ENCODE measurements at regions not wholly inside any gene's neighbourhood (a gene's known extent, or its start where the extent isn't known, plus 50 kb on each side); places are given as distances from the start of the nearest gene placed in this dataset.
"Not testable (repeated sequence)": the region's sequence is repeated elsewhere in the genome, so short reads cannot be mapped to it uniquely, and the experiment has no call there.

DNA sequence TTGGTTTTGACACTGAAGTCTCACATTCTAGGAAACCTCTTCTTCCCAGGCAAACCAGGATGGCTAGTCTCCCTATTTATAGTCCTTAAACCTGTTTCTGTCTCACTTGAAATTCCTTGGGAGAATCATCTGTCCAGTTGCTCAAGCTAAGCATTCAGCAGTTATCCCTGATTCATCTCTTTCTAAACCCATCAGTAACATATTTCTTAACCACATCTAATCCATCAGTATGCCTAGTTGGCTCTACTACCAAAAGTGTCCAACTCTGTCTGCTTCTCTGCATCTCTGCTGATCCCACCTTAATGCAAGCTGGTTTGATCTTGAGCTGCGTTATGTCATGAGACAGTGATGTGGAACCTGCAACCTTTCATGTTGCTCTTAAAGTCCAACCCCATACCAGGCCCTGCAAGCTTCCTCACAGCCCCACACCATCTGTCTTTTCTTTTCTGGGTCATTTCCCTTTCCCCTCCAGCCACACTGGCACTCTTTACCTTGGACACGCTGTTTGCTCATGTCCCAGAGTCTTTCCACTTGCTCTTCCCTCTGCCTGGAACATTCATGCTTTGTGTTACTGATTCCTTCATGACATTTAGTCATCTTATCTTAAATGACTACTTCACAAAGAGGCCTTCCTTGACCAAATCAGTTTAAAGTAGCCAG is 380.8 kb upstream of the RGS6 start:
- no peak for DNase-seq

DNA sequence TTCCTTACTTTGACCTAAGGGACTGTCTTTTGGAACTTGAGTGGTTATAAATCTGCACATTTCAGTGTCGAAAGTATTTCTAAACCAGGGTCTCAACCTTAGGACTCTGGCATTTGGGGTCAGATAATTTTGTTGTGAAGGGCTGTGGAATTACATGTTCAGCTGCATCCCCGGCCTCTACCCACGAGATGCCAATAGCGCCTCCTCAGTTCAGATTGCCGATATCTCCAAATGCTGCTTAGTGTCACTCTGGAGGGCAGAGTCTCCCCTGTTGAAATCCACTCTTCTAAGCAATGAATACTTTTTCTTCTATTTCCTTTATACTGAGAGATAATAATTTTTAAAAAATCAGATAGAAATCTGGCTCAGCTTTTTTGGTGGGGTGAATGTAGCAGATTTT is 379.4 kb upstream of the RGS6 start:
- DNase-seq = no peak

DNA sequence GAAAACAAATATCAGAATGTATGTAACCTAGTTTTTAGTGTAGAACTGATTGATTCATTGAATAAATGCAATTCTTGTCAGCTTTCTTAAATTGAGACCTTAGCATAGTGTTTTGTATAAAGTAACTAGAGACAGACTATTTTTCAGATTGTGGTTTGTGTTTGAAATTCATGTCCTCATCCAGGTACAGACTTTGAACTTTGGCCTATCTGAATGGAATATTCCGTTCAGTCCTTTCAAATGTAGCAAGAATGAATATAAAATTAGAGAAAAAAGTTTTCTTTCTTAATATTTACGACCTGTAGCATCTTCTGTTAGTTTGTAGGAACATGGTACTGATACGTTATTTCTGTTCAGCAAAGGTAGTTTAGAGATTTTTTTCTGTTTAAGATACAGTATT is 378.4 kb upstream of the RGS6 start:
- DNase-seq = no peak

DNA sequence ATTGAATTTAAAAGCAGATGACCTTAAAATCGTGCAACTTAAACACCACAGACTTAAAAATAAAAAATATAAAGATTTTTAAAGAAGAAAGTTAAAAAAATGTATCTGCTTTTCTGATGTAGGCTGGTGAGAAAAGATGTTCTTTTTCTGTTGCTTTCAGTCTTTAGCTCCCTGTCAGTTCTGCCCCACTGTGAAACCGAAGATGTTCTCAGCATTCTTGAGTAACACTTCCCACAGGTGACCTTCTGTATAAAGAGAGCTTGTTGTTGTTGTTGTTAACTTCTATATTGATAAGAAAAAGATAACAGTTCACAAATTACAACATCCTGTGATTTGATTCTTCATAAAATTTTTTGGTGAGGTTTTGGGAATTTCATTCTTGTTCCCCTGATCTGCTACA is 377.9 kb upstream of the RGS6 start:
- no peak for DNase-seq

DNA sequence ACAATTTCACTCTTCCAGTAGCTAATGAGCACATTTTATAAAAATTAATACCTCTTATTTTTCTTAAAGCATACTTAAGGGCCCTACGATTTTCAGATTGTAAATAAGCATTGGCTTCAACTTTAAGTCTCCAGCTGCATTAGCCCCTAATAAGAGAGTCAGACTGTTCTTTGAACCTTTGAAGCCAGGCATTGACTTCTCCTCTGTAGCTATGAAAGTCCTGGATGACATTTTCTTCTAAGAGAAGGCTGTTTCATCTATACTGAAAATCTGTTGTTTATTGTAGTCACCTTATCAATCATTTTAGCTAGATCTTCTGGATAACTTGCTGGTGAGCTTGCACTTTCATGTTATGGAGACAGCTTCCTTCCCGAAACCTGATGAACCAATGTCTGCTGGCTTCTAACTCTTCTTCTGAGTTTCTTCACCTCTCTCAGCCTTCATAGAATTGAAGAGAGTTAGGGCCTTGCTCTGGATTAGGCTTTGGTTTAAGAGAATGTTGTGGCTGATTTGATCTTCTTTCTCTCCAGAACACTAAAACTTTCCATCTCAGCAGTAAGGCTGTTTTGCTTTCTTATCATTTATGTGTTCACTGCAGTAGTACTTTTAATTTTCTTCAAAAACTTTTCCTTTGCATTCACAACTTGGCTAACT is 377.1 kb upstream of the RGS6 start:
- no peak for DNase-seq

DNA sequence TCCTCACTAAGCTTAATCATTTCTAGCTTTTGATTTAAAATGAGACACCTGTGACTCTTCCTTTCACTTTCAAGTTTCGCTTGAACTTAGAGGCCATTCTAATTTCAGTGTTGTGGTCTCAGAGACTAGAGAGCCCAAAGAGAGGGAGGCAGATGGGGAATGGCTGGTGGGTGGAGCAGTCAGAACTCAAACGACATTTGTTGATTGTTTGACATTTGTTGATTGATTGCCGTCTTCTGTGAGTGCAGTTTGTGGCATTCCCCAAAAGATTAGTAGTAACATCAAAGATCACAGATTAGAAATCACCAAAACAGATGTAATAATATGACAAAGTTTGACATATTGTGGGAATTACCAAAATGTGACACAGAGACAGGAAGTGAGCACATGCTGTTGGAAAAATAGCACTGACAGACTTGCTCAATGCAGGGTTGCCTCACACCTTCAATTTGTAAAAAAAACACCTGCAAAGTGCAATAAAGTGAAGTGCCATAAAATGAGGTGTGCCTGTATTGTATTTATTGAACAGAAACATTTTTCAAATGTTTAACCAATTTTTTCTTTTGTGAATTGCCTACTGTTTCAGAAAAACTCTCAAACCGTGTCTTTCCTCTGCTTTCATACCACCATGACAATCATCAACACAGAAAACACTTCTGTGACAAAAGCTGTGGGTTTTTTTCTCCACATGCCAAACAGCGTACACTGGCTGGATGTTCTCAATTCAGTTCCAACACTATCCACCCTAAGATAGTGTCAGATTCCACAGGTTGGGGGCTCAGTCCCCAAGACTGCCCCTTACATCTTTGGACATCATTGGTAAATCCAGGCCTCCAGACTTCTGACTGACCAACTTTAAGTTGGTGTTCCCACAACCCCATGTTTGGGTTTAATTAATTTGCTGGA is 376.3 kb upstream of the RGS6 start:
- peak in 1 of 2 experiments; percentile 18 for DNase-seq

DNA sequence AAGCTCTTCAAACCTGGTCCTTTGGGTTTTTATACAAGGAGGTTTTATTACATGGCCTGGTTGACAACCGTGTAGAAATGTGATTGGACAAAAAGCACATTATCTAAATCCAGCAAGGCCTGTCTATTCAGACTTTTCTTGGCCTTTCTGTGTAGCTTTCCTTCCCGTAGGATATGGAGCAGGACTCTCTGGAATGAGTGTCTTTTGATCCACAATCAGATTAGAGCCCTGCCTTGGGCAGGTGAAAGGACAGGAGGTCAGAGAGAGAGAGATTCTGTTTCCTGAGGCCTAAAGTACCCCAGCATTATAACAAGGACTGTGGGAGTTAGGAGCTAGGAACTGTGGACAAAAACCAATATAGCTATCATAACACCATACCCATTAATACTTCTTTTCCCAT is 375.5 kb upstream of the RGS6 start:
- no peak for DNase-seq

DNA sequence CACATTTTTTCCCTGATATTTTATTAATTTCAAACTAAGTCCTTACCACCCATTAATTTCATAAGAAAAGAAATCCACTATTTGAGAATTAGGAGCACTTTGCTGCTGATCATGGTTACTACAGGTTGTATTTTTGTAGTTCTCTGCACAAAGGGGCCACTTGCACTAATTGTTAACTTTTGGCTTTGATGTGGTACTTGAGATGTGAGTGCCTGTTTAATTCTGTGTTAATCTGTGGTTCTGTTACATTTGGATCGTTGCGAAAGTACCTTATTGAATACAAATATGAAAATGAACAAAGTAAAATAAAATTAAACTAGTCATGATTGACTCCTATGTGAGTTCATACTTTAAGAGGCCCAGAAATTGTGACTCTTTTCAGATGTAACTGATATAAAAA is 374.9 kb upstream of the RGS6 start:
- DNase-seq = no peak

DNA sequence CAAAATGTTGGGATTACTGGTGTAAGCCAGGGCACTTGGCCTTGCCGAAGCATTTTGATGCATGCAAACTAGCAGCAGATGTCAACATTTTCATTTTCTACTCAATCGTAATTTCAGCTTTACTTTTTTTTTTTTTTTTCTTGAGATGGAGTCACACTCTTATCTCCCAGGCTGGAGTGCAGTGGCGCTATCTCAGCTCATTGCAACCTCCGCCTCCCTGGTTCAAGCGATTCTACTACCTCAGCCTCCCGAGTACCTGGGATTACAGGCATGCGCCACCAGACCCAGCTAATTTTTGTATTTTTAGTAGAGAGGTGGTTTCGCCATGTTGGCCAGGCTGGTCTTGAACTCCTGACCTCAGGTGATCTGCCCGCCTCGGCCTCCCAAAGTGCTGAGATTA is 373.3 kb upstream of the RGS6 start:
- DNase-seq = not testable (repeated sequence)

DNA sequence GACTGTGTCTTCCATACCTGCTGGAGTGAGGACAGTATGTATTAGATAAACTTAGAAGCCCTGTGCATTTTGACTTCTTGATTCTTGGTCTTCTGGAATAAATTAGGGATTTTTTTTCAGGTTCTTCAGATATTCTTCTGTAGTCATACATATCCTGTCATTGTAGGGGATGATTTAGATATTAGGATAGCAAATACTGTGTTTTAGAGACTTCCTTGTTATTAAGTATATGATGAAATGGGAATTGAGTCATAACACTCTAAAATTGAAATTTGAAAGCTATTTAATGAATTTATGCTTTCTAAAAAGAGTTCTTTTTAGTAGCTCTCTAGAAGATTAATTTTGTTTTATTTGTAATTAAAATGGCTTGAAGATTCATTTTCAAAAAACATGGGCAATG is 371.5 kb upstream of the RGS6 start:
- DNase-seq = no peak

DNA sequence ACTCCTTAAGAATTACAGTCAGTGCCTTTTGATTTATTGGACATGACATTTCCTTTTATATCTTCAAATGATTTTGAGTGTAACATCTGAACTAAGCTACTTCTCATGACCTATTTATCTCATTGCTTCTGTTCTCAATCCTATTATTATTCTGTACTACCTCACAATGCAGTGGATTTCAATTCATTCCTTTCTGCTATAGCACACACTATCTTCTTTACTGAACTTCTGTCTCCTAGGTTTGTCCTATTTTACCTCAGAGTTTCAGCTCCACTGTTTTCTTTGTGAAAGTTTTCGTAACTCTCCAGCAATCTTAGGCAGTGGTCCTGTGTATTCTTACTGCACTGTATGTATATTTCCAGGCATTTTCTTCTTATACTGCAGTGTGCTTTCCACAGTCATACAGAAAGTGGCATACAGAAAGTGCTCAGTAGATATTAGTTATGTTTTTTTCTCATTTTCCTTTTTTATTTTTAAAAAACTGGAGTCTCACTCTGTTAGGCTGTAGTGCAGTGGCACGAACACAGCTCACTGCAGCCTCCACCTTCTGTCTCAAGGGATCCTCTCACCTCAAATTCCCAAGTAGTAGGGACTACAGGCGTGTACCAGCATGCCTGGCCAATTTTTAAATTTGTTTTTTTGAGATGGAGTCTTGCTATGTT is 368.6 kb upstream of the RGS6 start:
- DNase-seq = no peak

DNA sequence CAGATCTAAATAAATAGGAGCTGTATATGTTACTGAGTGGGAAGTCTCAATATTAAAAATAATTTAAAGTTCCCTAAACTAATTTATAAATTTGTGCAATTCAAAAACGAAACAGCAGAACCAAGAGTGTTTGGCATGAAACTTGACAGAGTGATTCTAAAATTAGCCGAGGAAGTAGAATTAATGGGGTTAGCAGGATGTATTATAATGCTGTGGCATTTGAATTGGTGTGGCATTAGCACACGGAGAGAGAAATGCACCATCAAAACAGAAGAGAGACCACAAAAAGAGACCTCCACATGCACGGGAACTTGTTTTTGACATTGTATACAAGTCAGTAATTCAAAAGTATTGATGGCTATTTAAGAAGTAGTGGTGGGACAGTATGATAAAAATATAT is 366.0 kb upstream of the RGS6 start:
- DNase-seq = no peak

DNA sequence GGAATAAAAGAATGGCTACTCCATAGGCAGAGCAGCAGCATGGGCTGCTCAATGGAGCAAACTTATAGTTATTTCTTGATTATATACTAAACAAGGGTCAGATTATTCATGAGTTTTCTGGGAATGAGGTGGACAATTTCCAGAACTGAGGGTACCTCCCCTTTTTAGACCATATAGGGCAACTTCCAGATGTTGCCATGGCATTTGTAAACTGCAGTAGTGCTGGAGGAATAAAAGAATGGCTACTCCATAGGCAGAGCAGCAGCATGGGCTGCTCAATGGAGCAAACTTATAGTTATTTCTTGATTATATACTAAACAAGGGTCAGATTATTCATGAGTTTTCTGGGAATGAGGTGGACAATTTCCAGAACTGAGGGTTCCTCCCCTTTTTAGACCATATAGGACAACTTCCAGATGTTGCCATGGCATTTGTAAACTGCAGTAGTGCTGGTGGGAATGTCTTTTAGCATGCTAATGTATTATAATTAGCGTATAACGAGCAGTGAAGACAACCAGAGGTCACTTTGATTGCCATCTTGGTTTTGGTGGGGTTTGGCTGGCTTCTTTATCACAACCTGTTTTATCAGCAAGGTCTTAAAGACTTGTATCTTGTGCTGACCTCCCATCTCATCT is 364.6 kb upstream of the RGS6 start:
- not testable (repeated sequence) for DNase-seq

DNA sequence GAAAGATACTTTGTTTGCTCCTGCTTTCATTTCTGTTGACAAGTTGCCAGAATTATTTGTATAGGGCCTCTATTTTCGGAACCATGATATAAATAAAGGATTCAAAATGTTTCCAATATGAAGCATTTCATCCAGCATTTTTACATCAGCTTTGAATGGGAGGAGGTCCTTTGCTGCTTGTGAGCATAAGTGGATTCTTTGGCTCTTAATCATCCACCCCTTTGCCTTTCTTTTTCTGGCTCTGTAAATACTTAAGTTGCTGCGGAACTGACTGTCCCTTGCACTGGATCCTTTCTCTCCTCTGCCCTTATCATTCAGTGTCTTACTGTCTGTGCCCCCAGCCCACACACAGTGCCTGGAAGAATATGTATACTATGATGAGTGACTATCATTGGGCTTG is 357.3 kb upstream of the RGS6 start:
- no peak for DNase-seq

DNA sequence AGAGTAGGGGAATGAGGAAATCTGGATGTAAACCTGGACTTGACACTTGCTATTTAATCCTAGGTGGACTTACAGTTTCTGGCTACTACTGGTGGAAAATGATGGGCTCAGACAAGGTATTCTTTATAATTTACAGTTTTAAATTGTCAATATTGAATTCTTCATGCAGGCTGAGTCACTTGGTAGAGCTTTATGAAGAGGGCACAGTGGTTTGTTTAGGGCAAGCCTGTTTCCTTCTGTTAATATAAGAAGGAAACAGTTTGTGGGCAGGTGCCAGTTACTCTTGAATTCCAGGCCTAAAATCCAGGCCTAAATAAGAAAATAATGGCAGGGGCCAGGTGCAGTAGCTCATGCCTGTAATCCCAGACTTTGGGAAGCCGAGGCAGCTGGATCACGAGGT is 355.8 kb upstream of the RGS6 start:
- no peak for DNase-seq

DNA sequence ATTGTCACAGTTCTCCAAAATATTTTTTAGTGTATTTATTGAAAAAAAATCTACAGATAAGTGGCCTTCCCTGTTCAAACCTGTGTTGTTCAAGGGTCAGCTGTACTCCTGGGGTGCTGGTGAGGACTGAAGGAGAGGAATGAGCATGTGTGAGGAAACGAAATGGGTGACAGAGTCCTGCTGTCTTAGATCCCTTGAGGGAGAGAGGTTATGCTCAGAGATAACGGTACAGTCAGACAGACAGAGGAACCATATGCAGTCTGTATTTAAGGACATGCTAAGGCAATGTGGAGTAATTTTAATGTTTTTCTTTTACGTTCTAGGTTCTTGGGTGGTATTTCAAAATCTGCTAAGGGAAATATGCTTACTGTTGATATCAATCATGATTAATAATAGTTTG is 352.9 kb upstream of the RGS6 start:
- no peak for DNase-seq

DNA sequence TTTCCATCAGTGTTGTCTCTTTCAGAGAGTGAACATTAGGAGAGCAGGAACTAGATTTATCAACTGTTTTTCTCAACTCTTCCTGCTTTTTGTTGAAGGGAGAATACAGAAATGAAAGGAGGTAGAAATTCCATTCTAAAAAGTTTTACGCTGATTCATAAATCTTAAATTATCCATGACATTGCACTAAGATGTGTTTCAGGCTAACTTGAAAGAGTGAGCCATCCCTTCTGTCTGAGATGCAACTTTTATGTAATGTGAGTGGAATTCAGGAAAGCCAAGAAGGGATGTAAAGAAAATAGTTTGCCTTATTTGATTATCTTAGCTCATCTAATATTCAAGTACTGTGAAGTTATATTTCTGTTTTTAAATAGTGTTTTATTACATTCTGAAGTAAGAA is 349.5 kb upstream of the RGS6 start:
- DNase-seq = no peak

DNA sequence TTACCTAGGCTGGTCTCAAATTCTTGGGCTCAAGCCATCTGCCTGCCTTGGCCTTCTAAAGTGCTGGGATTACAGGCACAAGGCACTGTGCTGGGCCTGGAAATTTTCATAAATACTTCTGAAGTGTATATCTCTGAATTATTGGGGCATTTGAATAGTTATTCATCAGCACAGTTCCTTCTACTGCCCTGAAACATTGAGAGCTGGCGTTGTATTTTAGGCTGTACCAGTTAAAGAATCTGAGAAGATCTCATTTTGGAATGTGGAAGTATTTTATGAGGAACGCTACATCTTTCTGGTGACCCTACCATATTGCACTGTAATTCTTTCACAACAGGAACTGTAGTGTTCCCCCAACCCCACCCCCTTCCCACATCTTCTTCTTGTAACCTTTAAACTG is 349.0 kb upstream of the RGS6 start:
- no peak for DNase-seq

DNA sequence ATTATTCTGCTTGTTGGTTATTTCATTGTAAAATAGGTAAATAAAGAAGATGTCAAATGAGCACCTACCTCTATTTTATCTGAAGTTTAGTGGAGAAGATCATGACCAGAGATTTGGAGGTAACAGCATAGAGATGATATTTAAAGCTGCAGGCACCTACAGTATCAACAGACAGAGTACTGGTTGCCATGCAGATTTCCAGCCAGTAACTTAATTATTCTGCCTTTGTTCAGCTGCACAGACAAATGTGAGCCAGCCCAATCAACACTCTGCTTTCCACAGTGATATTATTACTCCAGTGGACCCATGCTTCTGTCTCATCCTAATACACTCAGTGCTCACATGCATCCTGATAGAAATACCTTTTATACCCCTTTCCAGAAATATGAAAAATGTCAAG is 348.5 kb upstream of the RGS6 start:
- no peak for DNase-seq

DNA sequence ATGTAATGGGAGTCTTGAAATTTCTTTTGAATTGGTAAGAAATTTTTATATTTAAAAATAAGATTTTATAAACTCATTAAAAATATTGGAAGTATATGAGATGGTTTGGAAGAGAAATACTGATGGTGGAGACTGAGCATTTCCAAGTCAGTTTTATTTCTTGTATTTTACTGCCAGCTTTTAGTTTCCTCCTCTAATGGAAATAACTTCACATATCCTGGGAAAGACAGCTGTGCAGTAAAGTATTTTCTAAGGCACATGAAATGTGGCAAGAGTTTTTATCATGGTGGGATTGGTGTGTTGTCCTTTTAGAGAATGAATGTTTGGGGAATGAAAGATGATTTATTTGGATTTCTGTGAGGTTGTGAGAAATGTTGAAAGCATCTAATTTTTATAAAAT is 346.9 kb upstream of the RGS6 start:
- no peak for DNase-seq

DNA sequence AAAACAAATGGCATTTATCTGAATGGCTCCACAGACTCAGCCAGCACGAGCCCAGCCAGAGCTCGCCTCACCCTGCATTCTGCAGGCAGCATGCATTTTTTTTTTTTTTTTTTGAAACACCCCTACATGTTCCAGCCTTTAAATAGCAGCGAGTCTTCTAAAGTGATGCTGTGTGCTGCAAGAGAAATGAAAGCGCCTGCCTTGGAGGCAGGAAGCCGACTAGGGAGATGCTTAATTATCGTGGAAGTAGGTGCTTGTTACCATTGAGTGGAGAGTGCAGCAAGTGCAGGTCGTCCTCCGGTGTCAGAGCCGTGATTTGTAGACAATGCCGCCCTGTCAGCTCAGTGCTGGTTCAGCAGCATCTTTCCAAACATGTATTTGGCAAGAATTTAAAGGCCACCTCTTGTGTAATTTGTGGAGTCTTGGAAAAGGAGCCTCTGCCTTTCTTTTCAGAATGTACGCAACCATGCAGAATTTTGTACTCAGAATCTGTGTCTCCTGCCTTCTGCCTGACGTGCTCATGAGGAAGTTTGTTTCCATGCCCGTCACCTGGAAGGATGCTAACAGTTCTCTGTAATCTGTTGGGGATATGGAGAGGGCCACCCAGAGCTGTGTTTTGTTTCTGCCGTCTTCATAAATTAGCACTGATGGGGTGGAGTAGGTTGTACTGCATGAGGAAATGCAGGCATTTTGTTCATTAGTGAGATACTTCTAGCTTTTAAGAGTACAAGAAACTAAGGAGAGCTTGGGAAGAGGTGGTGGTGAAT is 345.9 kb upstream of the RGS6 start:
- DNase-seq = peak; percentile 2 to 55

DNA sequence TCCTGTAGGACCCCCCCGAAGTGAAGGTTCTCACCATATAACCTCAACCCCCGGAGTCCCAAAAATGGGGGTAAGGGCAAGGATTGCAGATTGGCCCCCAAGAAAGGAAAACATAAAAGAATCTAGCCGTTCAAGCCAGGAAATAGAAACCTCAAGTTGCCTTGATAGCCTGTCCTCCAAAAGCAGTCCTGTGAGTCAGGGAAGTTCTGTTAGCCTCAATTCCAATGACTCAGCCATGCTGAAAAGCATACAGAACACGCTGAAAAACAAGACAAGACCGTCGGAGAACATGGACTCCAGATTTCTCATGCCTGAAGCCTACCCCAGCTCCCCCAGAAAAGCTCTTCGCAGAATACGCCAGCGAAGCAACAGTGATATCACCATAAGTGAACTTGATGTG is 344.2 kb upstream of the RGS6 start:
- DNase-seq = no peak
